AG08395 (cell line): ENCODE measurements at regions not wholly inside any gene's neighbourhood (a gene's known extent, or its start where the extent isn't known, plus 50 kb on each side); places are given as distances from the start of the nearest gene placed in this dataset.
"Not testable (repeated sequence)": the region's sequence is repeated elsewhere in the genome, so short reads cannot be mapped to it uniquely, and the experiment has no call there.

ENCODE experiments used
- DNase-seq: peaks from one replicate; pipeline ENCODE4 v3.0.0; 2012; ENCODE audit warnings: mixed read lengths, low spot score

DNA sequence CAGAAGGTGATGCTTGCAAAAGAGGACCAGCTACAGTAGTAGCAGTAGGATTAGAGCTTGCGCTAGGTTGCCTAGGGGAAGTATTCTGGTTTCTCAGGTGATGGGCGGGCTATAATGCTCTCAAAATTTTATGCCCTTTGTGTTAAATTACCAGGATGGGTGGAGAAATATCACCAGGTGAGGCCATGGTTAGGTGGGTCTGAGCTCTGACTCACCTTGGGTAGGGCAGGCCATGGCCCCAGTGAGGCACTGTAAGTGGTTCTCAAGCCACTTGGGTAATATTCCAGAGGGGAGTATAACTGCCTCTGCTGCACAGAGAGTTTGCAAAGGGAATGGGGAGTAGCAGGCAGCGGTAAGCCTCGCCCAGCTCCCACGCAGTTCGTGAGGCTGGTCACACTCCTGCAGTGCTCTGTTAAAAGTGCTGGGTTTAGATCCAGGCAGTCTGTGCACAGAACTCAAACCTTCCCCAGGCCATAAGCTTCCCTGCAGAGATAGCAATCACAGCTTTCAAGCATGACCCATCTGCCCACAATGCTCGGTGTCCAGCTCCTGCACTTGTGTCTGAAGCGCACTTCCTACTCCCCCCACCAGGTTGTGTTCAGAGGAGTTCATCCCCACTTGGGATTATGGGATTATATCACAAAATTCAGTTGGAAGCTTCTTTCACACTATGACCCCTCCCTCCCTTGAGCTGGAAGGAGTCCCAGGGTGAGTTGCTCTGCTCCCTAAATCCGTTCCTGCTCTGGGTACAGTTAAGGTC, 575.0 kb downstream of the CHSY3 start:
- no peak for DNase-seq

DNA sequence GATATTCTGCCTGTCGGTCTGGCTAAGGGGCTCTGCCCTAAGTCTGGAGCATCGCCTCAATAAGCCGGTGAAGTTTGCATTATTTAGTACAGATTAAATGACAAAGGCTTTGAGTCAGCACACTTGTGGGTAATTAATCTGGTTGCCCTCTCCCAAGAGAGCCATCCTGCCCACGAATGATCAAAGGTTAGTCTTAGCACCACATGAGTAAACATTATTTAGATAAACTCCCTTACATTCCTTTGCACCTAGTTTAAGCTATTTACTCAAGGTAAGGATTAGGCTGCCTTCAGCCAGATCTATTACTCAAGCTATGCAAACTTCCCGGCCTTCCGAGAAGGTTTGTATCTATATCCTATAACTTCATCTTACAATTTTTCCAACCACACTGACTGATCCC, 572.1 kb downstream of the CHSY3 start:
- no peak for DNase-seq

DNA sequence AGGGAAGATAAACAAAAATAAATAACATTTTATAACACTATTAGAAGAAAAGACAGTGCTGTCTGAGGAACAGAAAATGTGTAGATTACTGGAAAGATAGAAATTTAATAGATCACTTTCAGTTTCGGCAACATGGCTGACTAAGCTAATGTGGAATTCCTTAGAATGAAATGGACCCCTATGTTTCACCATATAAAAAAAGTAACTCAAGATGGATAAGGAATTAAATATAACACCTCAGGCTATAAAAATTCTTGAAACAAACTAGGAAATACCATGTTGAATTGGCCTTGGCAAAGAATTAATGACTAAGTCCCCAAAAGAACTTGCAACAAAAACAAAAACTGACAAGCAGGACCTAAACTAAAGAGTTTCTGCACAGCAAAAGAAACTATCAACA, 558.3 kb downstream of the CHSY3 start:
- DNase-seq, result no peak

DNA sequence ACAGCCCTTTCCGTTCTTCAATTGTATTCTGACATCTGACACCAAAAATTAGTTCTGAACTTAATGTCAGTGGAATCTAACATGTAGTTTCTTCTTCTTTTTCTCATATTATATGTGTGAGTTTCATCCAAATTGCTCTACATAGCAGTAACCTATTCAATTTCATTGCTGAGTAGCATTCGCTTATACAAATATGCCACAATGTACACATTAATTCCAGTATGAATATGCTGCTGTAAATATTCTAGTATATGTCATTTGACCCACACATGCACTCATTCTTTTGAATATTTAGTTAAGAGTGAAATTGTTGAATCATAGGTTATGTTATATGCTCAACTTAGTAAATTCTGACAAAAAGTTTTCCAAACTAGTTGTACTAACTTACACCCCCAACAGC, 550.9 kb downstream of the CHSY3 start:
- DNase-seq, result no peak

DNA sequence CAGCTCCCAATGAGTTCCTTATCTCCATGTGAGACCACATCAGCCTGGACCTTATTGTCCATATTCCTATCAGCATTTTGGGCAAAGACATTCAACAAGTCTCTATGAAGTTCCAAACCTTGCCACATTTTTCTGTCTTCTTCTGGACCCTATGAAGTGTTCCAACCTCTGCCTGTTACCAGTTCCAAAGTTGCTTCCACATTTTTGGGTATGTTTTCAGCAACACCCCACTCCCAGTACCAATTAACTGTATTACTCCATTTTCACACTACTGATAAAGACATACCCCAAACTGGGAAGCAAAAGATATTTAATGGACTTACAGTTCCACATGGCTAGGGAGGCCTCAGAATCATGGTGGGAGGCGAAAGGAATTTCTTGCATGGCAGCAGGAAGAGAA, 548.5 kb downstream of the CHSY3 start:
- DNase-seq, result no peak

DNA sequence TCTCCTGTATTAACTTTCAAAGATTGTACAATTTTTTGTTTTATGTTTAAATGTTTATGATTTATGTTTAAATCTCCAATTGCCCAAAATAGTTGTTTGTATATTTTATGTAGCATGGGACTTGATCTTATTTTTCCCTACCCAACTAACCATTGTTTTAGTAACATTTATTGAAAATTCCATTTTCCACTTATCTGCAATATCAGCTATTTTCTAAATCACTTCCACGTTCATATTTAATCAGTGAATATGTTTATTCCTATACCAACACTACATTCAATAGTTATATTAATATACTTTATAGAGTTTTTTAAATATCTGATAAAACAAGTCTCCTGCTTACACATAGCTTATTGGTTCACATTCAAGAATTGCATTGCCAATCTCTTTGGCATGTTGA, 532.2 kb downstream of the CHSY3 start:
- no peak for DNase-seq

DNA sequence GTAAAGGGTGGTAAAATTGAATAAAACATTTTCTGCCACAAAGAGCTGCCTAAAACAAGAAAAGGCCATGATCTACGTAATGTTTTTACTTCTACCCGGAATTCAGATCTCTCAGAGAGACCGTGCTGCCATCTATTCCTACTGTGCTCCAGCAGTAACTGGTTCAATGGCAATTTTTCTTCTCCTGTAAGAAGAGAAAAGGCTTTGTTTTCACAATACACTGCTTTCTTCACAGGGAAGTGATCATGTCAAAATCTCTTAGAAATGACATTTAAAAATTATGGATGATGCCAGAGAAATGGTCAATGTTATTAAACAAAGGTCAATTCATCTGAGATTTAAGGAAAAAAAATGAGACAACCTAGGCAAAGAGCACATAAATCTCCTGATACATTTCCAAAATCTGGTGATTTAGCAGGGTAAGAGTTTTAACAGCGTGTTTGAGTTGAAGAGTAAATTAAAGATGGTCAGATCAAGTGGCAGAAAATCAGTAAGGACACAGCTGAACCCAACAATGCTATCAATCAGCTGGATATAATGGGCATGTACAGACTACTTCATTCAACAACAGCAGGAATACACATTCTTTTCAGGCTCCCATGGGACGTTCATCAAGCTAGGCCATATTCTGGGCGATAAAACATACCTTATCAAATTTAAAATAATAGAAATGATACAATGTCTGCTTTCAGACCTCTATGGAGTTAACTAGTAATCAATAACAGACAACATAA, 523.1 kb downstream of the CHSY3 start:
- no peak for DNase-seq

DNA sequence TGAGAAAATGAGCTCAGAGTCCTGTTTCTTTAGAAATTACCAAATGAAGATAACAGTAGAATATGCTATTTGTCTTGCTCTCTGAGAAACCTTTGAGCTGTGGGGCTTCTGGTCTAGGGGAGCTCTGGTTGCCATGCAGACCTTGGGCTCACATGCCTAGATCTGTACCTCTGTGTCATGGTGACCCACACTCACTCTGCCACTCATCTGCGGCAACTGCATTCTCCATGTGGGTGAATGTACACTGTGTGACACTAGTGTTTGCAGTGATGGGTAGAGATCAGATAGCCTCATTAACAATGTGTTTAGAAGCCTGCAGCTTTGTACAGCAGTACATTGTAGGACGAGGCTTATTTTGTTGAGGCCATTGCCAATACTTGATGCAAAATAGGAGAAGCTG, 521.2 kb downstream of the CHSY3 start:
- no peak for DNase-seq

DNA sequence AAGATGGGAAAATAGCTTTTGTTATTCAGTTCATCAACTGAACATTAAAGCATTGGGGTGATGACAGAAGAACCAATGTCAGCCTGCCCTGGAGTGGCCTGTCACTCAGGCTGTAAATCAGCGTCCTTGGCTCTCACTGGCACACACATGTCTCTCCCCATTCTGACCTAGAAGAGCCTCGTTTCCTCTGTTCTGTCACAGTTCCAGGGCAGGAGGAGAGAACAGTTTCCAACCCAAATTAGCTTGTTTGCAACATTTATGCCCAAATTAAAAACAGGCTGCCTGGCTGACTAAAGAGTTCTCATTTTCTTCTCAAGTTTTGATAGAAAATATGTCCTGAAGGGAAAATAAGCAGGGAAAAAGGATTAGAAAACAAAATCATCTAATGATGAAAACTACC, 520.1 kb downstream of the CHSY3 start:
- DNase-seq, result no peak

DNA sequence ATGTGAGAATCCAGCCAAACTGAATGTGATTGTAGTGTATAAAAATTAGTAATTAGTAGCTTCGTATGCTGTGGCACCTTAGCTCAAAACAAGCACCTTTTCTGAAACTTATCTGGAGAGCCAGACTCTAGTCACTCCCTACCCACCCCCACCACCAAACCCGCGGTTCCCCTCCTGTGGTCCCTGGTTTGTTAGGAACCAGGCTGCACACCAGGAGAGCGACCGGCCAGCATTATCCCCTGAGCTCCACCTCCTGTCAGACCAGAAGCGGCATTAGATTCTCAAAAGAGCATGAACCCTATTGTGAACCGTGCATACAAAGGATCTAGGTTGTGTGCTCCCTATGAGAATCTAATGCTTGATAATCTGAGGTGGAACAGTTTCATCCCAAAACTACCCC, 498.6 kb downstream of the CHSY3 start:
- no peak for DNase-seq

DNA sequence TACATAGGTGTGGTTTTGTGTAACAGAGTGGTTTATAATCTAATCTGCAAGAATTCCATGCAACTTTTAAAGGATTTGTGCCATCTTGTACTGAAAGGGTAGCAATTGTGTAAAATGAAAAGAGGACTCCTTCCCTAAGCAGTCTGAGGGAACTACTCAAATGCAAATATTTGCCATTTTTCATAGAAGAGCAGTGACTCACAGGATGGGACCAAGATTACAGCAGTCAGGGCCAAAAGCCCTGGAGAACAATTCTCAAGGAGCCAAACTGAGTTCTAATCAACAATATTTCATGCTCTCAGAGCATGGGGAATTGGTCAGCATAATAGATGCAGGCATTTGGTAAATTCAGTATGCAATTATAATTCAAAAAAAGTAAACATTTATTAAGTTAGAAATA, 495.8 kb downstream of the CHSY3 start:
- peak; percentile 35 for DNase-seq

DNA sequence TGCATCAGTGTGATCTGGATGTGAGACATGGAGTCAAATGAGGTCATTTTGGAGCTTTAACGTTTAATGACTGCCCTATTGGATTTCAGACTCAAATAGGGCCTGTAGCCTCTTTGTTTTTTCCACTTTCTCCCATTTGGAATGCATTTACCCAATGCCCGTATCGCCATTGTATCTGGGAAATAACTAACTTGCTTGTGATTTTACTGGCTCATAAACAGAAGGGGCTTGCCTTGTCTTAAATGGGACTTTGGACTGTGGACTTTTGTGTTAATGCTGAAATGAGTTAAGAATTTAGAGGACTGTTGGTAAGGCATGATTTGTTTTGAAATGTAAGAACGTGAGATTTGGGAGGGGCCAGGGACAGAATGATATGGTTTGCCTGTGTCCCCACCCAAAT, 494.6 kb downstream of the CHSY3 start:
- no peak for DNase-seq

DNA sequence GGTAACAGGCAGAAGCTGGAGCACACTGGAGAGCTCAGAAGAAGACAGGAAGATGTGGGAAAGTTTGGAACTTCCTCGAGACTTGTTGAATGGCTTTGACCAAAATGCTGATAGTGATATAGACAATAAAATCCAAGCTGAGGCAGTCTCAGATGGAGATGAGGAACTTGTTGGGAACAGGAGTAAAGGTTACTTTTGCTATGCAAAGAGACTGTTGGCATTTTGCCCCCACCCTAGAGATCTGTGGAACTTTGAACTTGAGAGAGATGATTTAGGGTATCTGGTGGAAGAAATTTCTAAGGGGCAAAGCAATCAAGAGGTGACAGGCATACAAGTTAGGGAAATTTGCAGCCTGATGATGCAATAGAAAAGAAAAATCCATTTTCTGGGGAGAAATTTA, 493.5 kb downstream of the CHSY3 start:
- not testable (repeated sequence) for DNase-seq

DNA sequence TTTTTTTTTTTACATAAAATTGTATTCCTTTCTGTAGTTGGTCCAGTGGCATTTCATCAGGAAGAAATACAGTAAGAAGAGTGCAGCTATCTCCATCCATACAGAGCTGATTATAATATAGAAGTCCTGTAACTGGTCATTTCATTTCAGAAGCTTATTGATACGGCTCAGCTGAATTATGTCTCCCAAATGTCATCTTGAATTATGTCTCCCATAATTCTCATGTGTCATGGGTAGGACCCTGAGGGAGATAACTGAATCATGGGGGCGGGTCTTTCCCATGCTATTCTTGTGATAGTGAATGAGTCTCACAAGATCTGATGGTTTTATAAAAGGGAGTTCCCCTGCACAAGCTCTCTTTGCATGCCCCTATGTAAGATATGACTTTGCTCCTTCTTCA, 492.9 kb downstream of the CHSY3 start:
- no peak for DNase-seq

DNA sequence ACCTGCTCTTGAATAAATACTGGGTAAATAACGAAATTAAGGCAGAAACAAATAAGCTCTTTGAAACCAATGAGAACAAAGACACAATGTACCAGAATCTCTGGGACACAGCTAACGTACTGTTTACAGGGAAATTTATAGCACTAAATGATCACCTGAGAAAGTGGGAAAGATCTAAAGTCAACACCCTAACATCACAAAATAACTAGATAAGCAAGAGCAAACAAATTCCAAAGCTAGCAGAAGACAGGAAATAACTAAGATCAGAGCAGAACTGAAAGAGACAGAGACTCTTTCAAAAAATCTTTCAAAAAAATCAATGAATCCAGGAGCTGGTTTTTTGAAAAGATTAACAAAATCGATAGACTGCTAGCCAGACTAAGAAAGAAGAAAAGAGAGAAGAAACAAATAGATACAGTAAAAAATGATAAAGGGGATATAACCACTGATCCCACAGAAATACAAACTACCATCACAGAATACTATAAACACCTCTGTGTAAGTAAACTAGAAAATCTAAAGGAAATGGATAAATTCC, 487.5 kb downstream of the CHSY3 start:
- DNase-seq, result not testable (repeated sequence)

DNA sequence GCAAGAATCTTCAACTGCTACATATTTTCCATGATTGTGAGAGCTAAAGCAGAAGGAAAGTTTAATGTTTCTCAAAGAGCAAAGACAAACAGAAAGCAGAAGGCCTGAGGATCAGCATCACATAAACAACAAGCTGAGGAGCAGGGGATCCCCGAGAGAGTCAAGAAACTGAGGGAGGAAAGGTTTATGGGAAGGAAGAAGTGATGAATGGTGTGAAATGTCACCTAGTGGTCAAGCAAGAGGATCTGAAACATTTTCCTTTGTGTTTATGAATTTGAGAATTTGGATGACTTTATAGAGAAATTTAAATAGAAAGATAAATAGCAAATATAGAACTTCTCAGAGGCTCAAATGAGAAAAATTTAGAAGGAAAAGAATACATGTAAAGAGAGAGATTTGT, 481.9 kb downstream of the CHSY3 start:
- DNase-seq, result no peak

DNA sequence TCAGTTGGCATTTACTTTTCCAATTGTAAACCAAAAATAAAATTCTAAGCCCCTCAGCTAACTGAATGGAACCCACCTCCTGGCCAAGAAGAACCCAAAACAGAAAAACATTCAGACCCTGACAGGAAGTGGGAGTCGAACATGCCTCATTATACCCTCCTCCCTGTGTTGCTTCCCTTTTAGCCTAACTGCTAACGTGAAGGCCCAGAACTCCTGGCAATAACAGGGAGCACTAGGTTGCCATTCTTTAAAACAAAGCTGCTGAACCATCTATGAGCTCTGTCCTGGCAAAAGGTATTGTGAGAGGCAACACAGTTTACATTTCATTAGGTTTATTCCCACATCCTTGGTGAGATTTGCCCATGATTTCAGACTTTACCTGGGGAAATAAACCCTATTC, 481.4 kb downstream of the CHSY3 start:
- no peak for DNase-seq

DNA sequence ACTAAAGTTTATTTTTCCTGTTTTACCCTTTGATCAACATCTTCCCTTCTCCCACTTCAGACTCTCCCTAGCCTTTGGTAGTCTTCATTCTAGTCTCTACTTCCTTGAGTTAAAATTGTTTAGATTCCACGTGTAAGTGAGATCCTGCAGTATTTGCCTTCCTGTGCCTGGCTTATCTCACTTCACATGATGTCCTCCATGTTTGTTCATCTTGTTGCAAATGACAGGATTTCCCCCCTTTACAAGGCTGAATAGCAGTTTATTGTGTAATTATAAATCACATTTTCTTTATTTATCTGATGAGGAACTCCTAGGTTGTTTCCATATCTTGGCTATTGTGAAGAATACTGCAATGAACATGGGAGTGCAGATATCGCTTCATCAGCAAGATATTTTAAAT, 461.7 kb downstream of the CHSY3 start:
- no peak for DNase-seq

DNA sequence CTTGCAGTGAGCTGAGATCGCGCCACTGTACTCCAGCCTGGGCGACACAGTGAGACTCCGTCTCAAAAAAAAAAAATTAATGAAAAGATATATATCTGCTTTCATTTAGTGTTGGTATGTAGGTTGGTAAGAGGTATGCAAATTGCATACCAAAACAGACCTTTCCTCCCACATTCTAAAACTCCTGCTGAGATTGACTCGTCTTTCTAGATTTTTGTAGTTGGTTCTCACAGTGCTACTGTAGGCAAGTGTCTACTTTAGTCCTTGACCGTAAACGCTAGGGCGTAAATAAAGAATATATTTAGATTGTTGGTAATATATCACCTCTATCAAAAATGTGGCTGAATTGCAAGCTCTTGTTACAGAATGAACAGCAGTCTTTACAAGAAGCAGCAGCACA, 445.9 kb downstream of the CHSY3 start:
- no peak for DNase-seq

DNA sequence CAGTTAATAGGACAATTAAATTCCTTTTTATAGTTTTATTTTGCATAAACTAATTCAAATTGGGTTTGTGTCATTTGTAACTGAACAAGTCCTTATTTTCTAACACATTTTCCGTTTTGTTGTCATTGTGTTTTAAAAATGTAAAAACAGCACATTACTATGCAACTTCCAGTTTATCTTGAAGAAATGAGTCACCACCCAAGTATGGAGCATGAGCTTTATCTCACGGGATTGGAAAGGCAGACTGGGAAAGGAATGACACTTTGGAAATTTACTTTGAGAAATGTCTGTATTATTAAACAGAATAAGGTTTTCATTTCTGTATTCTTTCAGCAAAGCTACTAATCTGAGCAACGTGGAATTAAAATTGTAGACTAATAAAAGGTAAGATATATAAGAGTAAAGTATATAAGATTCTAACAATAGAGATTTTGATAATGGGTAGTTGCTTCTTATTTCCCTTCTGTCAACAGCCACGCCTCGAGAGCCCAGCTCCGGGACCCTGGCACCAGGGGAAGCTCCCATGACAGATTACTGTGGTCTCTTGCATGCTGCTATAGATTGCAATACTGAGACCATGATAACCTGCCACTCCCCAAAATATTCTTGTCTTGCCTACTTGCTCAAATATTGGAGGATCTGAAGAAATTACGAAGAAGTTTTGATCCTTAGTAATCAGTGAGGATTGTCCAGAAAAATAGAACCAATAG, 433.1 kb downstream of the CHSY3 start:
- peak; percentile 65 for DNase-seq

DNA sequence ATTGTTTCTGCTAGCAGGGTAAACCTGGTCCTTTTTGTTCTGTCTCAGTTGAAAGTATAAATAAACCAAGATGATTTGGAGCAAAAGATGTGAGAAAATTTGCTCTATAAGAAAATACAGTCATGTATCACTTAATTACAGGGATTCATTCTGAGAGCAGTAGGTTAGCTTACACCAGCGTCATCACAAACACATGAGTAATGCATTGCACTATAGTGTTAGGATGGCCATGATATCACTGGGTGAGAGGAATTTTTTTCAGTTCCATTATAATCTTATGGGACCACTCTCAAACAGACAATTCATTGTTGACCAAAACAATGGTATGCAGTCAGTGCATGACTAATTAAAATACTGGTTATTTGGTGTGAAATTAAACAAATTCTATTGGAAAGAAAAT, 430.9 kb downstream of the CHSY3 start:
- DNase-seq, result no peak

DNA sequence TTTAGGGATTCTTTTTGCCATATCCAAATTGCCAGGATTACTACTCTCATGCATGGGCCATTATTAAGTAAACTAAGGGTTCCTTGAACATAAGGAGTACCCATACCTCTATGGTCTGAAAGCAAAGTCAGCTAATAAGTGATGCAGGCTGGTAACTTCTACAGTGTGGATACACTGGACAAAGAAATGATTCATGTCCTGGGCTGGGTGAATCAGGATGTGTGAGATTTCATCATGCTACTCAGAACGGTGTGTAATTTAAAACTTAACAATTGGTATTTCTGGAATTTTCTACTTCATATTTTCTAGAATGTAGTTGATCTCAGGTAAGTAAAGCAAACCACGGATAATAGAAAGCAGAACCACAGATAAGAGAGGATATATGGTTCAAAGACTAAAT, 428.8 kb downstream of the CHSY3 start:
- DNase-seq, result peak; percentile 22

DNA sequence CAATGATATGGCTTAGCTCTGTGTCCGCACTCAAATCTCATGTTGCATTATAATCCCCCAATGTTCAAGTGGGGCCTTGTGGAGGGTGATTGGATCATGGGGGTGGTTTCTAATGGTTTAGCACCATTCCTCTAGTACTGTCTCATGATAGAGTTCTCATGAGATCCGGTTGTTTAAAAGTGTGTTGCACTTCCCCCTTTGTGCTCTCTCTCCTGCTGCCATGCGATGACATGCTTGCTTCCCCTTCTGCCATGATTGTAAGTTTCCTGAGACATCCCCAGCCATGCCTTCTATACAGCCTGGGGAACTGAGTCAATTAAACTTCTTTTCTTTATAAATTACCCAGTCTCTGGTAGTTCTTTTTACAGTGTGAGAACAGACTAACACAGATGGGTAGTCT, 427.1 kb downstream of the CHSY3 start:
- no peak for DNase-seq
